Upper lobe of left lung (tissue), 6 donors: ENCODE measurements at regions not wholly inside any gene's neighbourhood (a gene's known extent, or its start where the extent isn't known, plus 50 kb on each side); places are given as distances from the start of the nearest gene placed in this dataset.

Experiments
- ATAC-seq, 2 donors: fragments of 200-7000 bp; cut with Tn5 transposase; one replicate each; pipeline ENCODE4 v1.9.1; 2022; ENCODE audit warnings: mild to moderate bottlenecking in 2 of 2, moderate library complexity in 2 of 2; ENCODE audit not compliant: low FRiP score in 2 of 2
- DNase-seq, 2 donors: peaks; one replicate each; pipeline ENCODE4 v3.0.0-alpha.2; 2019 to 2020
- H3K27ac ChIP-seq, 4 donors: fragments of 200-600 bp; sonication (generic); one replicate each; pipeline ENCODE4 v1.5.1; 2016 to 2019
- H3K27me3 ChIP-seq, 4 donors: fragments of 200-600 bp; sonication (generic); one replicate each; pipeline ENCODE4 v1.5.1; 2017 to 2019
- H3K36me3 ChIP-seq, 4 donors: fragments of 200-600 bp; sonication (generic); one replicate each; pipeline ENCODE4 v1.5.1; 2016 to 2019
- H3K4me1 ChIP-seq, 4 donors: fragments of 200-600 bp; sonication (generic); one replicate each; pipeline ENCODE4 v1.5.1; 2018 to 2019
- H3K4me3 ChIP-seq, 4 donors: fragments of 200-600 bp; sonication (generic); one replicate each; pipeline ENCODE4 v1.5.1; 2017 to 2019; ENCODE audit warnings: mild to moderate bottlenecking in 2 of 4, moderate library complexity in 1 of 4
- H3K9me3 ChIP-seq, 4 donors: fragments of 200-600 bp; sonication (generic); one replicate each; pipeline ENCODE4 v1.5.1; 2018 to 2019
- EP300 ChIP-seq, 4 donors: sonication (generic); formaldehyde crosslinking; IDR thresholded peaks; one replicate each; pipeline ENCODE4 v1.5.1; 2017; ENCODE audit warnings: antibody characterized with exemption in 4 of 4, control low read depth in 2 of 4
- POLR2A ChIP-seq, 4 donors: fragments of 450-650 bp; IDR thresholded peaks; one replicate each; pipeline ENCODE4 v1.5.1; 2016 to 2017; ENCODE audit warnings: antibody characterized with exemption in 4 of 4, mild to moderate bottlenecking in 2 of 4
- POLR2AphosphoS5 ChIP-seq, 2 donors: sonication (generic); formaldehyde crosslinking; IDR thresholded peaks; one replicate each; pipeline ENCODE4 v1.5.1; 2017; ENCODE audit warnings: antibody characterized with exemption in 2 of 2
- WGBS, 2 donors: methylation state at CpG; one replicate each; pipeline ENCODE4 v1.1.5; 2017 to 2018; 5-methylcytosine and 5-hydroxymethylcytosine counted together
- TF ChIP-seq, protein P1 (sequence below), 6 experiments: fragments of 450-650 bp in 4 of 6; fragments of 200-600 bp in 2 of 6; sonication (generic) in 2 of 6; IDR thresholded peaks; one replicate each; pipeline ENCODE4 v1.5.1; 2016 to 2019; ENCODE audit warnings: antibody characterized with exemption in 6 of 6
- donor health status: DM: no; HTN: no; CAD: no; lungs with moderate emphysema.
- donor health status: DM: no; HTN: yes; CAD: no; lungs with severe emphysema.

DNA sequence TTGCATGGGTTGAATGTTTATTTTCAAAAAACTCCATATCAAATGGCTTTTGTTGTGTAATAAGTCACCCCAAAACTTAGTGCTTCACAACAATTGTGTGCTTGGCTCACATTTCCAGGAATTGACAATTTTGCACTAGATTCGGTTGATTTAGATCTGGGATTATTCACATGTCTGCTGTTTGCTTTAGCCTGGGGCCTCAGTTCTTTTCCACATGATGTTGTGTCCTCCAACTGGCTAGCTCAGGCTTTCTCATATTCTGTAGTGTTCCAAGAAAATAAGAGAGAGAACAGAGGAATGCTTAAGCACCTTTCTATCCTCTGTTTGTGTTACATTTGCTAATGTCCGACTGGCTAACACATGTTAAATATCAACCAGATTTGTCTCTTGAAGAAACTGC, 281.5 kb upstream of the ADGRL4 start:
- H3K4me3 ChIP-seq = no peak overlapping the region
- DNase-seq (no peak), ATAC-seq (no peak)
- H3K4me1 ChIP-seq = no peaks in the 10 kb centered on the region
- TF ChIP-seq, protein P1, sequence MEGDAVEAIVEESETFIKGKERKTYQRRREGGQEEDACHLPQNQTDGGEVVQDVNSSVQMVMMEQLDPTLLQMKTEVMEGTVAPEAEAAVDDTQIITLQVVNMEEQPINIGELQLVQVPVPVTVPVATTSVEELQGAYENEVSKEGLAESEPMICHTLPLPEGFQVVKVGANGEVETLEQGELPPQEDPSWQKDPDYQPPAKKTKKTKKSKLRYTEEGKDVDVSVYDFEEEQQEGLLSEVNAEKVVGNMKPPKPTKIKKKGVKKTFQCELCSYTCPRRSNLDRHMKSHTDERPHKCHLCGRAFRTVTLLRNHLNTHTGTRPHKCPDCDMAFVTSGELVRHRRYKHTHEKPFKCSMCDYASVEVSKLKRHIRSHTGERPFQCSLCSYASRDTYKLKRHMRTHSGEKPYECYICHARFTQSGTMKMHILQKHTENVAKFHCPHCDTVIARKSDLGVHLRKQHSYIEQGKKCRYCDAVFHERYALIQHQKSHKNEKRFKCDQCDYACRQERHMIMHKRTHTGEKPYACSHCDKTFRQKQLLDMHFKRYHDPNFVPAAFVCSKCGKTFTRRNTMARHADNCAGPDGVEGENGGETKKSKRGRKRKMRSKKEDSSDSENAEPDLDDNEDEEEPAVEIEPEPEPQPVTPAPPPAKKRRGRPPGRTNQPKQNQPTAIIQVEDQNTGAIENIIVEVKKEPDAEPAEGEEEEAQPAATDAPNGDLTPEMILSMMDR (IDR thresholded peaks at IDR 0.05) = no peak
- TF ChIP-seq EP300 (IDR thresholded peaks at IDR 0.05) = no peak
- TF ChIP-seq POLR2A (IDR thresholded peaks at IDR 0.05) = no peak
- no peak for TF ChIP-seq POLR2AphosphoS5 (IDR thresholded peaks at IDR 0.05)
- 83 to 87% methylated on average over 2 of the region's 2 CpGs for WGBS, 2 donors
- no peaks in the 10 kb centered on the region for H3K9me3 ChIP-seq
- no peaks in the 10 kb centered on the region for H3K36me3 ChIP-seq
- H3K27ac ChIP-seq = no peak overlapping the region
- H3K27me3 ChIP-seq = no peaks in the 10 kb centered on the region

DNA sequence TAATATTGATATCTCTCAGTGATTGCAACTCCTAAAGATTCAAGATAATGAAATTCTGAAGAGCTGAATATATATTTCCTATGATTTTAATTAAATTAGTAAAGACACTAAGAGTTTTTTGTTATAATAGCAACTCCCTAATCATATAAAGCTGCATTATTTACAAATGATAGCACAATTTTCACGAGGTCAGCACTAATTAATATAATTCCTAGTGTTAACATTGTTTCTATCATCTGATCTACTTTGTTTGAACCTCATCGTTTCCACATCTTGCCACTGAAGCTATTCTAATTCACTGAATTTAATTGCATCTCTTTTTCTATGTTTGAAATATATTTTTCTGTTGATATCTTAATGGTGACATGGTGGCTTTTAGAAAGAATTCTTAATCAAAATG, 279.1 kb upstream of the ADGRL4 start:
- H3K4me3 ChIP-seq = no peak overlapping the region
- ATAC-seq = no peak
- no peaks in the 10 kb centered on the region for H3K27me3 ChIP-seq
- H3K9me3 ChIP-seq = no peaks in the 10 kb centered on the region
- no peak for DNase-seq
- no peaks in the 10 kb centered on the region for H3K4me1 ChIP-seq
- TF ChIP-seq, protein P1 (IDR thresholded peaks at IDR 0.05) = no peak
- TF ChIP-seq EP300 (IDR thresholded peaks at IDR 0.05) = no peak
- no peak for TF ChIP-seq POLR2A (IDR thresholded peaks at IDR 0.05)
- no peak for TF ChIP-seq POLR2AphosphoS5 (IDR thresholded peaks at IDR 0.05)
- 62 to 70% methylated on average over 2 of the region's 2 CpGs for WGBS, 2 donors
- H3K36me3 ChIP-seq = no peaks in the 10 kb centered on the region
- no peak overlapping the region for H3K27ac ChIP-seq

DNA sequence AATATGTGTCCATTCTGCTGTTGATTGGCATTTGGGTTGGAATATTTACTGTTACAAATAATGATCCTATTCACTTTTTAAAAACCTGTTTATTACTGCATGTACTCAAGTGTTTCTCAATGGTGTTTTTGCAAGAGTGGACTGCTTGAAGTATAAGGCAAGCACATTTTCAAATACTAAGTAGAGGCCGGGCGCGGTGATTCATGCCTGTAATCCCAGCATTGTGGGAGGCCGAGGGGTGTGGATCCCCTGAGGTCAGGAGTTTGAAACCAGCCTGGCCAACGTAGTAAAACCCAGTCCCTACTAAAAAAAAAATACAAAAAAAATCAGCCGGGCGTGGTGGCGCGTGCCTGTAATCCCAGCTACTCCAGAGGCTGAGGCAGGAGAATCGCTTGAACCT, 276.9 kb upstream of the ADGRL4 start:
- H3K9me3 ChIP-seq = no peaks in the 10 kb centered on the region
- H3K4me1 ChIP-seq = no peaks in the 10 kb centered on the region
- no peaks in the 10 kb centered on the region for H3K27me3 ChIP-seq
- no peak for ATAC-seq
- no peak for DNase-seq
- WGBS, 2 donors = 95% methylated on average over 10 of the region's 10 CpGs
- no peak overlapping the region for H3K27ac ChIP-seq
- no peak overlapping the region for H3K4me3 ChIP-seq
- H3K36me3 ChIP-seq = no peaks in the 10 kb centered on the region
- TF ChIP-seq POLR2A (IDR thresholded peaks at IDR 0.05) (no peak), POLR2AphosphoS5 (IDR thresholded peaks at IDR 0.05) (no peak), EP300 (IDR thresholded peaks at IDR 0.05) (no peak)
- TF ChIP-seq, protein P1 (IDR thresholded peaks at IDR 0.05) = no peak

DNA sequence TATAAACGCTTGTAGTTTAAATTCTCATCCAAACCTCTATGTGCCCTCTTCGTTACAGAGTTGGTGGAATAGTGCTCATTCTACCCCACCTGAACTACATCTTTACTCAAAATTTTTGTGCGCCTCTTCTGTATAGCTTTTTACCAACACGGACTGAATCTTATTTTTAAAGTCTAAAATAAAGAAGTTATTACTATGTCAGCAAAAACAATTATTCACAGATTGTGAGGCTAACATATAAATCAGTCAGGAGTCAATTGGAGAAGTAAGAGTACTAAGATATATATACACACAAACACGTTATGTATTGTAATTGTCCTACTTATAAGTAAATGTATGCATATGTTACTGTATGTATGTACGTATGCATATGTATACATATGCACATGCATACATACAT, 274.9 kb upstream of the ADGRL4 start:
- 66 to 71% methylated on average over 6 of the region's 6 CpGs for WGBS, 2 donors
- no peak for DNase-seq
- H3K4me3 ChIP-seq = no peak overlapping the region
- H3K36me3 ChIP-seq = no peaks in the 10 kb centered on the region
- no peaks in the 10 kb centered on the region for H3K27me3 ChIP-seq
- no peaks in the 10 kb centered on the region for H3K4me1 ChIP-seq
- no peak for ATAC-seq
- TF ChIP-seq EP300 (IDR thresholded peaks at IDR 0.05) = no peak
- TF ChIP-seq POLR2A (IDR thresholded peaks at IDR 0.05) = no peak
- no peaks in the 10 kb centered on the region for H3K9me3 ChIP-seq
- H3K27ac ChIP-seq = no peak overlapping the region

DNA sequence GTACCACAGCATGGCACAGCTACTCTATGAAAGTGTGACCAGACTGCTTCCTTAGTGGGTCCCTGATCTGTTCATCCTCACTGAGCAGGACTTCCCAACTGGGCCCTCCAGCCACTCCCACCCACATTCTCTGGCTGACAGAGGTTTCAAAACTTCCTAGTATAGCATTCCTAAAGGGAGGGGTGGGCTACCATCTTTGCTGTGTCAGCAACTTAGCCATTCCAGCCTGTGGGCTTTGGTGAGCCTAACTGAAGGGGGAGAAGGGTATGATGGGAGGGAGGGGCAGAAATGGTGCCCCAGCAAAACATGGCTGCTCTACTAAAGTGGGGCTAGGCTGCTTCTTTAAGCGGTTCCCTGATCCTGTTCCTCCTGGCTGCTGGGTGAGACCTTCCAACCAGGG, 265.2 kb upstream of the ADGRL4 start:
- no peaks in the 10 kb centered on the region for H3K27me3 ChIP-seq
- H3K4me3 ChIP-seq = no peak overlapping the region
- no peaks in the 10 kb centered on the region for H3K9me3 ChIP-seq
- WGBS, 2 donors = 83 to 100% methylated on average over 1 of the region's 1 CpG
- TF ChIP-seq EP300 (IDR thresholded peaks at IDR 0.05) (no peak), POLR2AphosphoS5 (IDR thresholded peaks at IDR 0.05) (no peak), POLR2A (IDR thresholded peaks at IDR 0.05) (no peak)
- TF ChIP-seq, protein P1 (IDR thresholded peaks at IDR 0.05) = no peak
- ATAC-seq = no peak
- no peak for DNase-seq
- H3K36me3 ChIP-seq = no peaks in the 10 kb centered on the region
- H3K27ac ChIP-seq = no peak overlapping the region
- no peaks in the 10 kb centered on the region for H3K4me1 ChIP-seq
